Lower leg skin (tissue), 4 donors: ENCODE measurements at regions not wholly inside any gene's neighbourhood (a gene's known extent, or its start where the extent isn't known, plus 50 kb on each side); places are given as distances from the start of the nearest gene placed in this dataset.
"Not testable (repeated sequence)": the region's sequence is repeated elsewhere in the genome, so short reads cannot be mapped to it uniquely, and the experiment has no call there.

Source experiments
- DNase-seq, 2 donors: peaks; one replicate each; pipeline ENCODE4 v3.0.0-alpha.2; 2019; ENCODE audit warnings: low spot score in 2 of 2
- H3K4me3 ChIP-seq: fragments of 200-600 bp; sonication (generic); 2 replicates; pipeline ENCODE4 v1.5.1; 2017; ENCODE audit warnings: mild to moderate bottlenecking, low read depth; ENCODE audit not compliant: poor library complexity, severe bottlenecking
- CTCF ChIP-seq, 3 donors: fragments of 450-650 bp; IDR thresholded peaks; one replicate each; pipeline ENCODE4 v1.5.1; 2016; ENCODE audit warnings: antibody characterized with exemption in 3 of 3, mild to moderate bottlenecking in 3 of 3, moderate library complexity in 2 of 3
- POLR2A ChIP-seq, 2 donors: fragments of 450-650 bp; IDR thresholded peaks; one replicate each; pipeline ENCODE4 v1.6.1; 2016 to 2017; ENCODE audit warnings: antibody characterized with exemption in 2 of 2, mild to moderate bottlenecking in 1 of 2, moderate library complexity in 1 of 2
- WGBS, 2 donors: methylation state at CpG; one replicate each; pipeline ENCODE4 v1.1.5; 2018; 5-methylcytosine and 5-hydroxymethylcytosine counted together
- intact Hi-C: fragments of 100-400 bp; cut with DNase I; formaldehyde crosslinking; loops from one replicate; pipeline ENCODE4 v1.15.0; 2023; ENCODE audit warnings: low total_unique reads

- H3K4me3 ChIP-seq: no peak overlapping the region
- DNase-seq: no peak
- intact Hi-C loops: no loop called here
- TF ChIP-seq POLR2A (IDR thresholded peaks at IDR 0.05): no peak
- no peak for TF ChIP-seq CTCF (IDR thresholded peaks at IDR 0.05)
- 90 to 91% methylated on average over 5 of the region's 5 CpGs for WGBS, 2 donors
These were observed 601.7 kb upstream of the GJE1 start for GRCh38 chr6:141531040-141531439.

- H3K4me3 ChIP-seq: no peak overlapping the region
- intact Hi-C loops: no loop called here
- no peak for DNase-seq
- TF ChIP-seq CTCF (IDR thresholded peaks at IDR 0.05) (no peak), POLR2A (IDR thresholded peaks at IDR 0.05) (no peak)
- WGBS, 2 donors: 74 to 76% methylated on average over 1 of the region's 1 CpG
These were observed 604.1 kb upstream of the GJE1 start for GRCh38 chr6:141528596-141528995.

GRCh38 chr6:141526985-141527384, 605.7 kb upstream of the GJE1 start:
- no peak for TF ChIP-seq CTCF (IDR thresholded peaks at IDR 0.05)
- TF ChIP-seq POLR2A (IDR thresholded peaks at IDR 0.05): no peak
- intact Hi-C loops: no loop called here
- no peak for DNase-seq
- WGBS, 2 donors: 93 to 94% methylated on average over 6 of the region's 6 CpGs
- no peak overlapping the region for H3K4me3 ChIP-seq

- DNase-seq: no peak
- no peak overlapping the region for H3K4me3 ChIP-seq
- TF ChIP-seq CTCF (IDR thresholded peaks at IDR 0.05) (no peak), POLR2A (IDR thresholded peaks at IDR 0.05) (no peak)
- intact Hi-C loops: no loop called here
These were observed 611.3 kb upstream of the GJE1 start for GRCh38 chr6:141521440-141521839.

- no peak overlapping the region for H3K4me3 ChIP-seq
- DNase-seq: no peak
- no peak for TF ChIP-seq POLR2A (IDR thresholded peaks at IDR 0.05)
- no peak for TF ChIP-seq CTCF (IDR thresholded peaks at IDR 0.05)
- intact Hi-C loops: no loop called here
- 78 to 80% methylated on average over 1 of the region's 1 CpG for WGBS, 2 donors
These were observed 618.9 kb upstream of the GJE1 start for GRCh38 chr6:141513830-141514229.

- DNase-seq: no peak
- intact Hi-C loops: no loop called here
- H3K4me3 ChIP-seq: no peak overlapping the region
- TF ChIP-seq CTCF (IDR thresholded peaks at IDR 0.05) (no peak), POLR2A (IDR thresholded peaks at IDR 0.05) (no peak)
These were observed 621.9 kb upstream of the GJE1 start for GRCh38 chr6:141510803-141511202.

- H3K4me3 ChIP-seq, DNase-seq, intact Hi-C loops: not testable (repeated sequence)
- 89 to 97% methylated on average over 1 of the region's 1 CpG for WGBS, 2 donors
These were observed 626.7 kb upstream of the GJE1 start for GRCh38 chr6:141506062-141506461.

- 94 to 100% methylated on average over 1 of the region's 1 CpG for WGBS, 2 donors
- DNase-seq, intact Hi-C loops: not testable (repeated sequence)
These were observed 628.4 kb upstream of the GJE1 start for GRCh38 chr6:141504318-141504717.

More at GRCh38 chr6:141504318-141504717, 628.4 kb upstream of the GJE1 start:
- H3K4me3 ChIP-seq: not testable (repeated sequence)
